B cell (primary cell): ENCODE measurements at regions not wholly inside any gene's neighbourhood (a gene's known extent, or its start where the extent isn't known, plus 50 kb on each side); places are given as distances from the start of the nearest gene placed in this dataset.
A peak's percentile ranks its signal among the peaks of the same experiment; 100 is the strongest.

Experiments used
- ATAC-seq: fragments of 200-7000 bp; cut with Tn5 transposase; one replicate; pipeline ENCODE4 v1.10.0; 2021; ENCODE audit warnings: low read depth, mild to moderate bottlenecking, moderate number of reproducible peaks, moderate library complexity
- CTCF ChIA-PET: fragments of 350-600 bp; sonication (Branson Sonifier 250); formaldehyde crosslinking; loops from one replicate; lab custom pipeline; 2021; ENCODE audit warnings: antibody characterized with exemption, inconsistent platforms; lab: Charles Lee
- POLR2A ChIA-PET: fragments of 350-600 bp; sonication (Branson Sonifier 250); formaldehyde crosslinking; loops from one replicate; lab custom pipeline; 2021; ENCODE audit warnings: antibody characterized with exemption; lab: Charles Lee
- DNase-seq: peaks from one replicate; pipeline ENCODE4 v3.0.0; 2013
- H2AFZ ChIP-seq: 2 replicates; pipeline ENCODE4 v1.6.1; 2012; ENCODE audit warnings: mild to moderate bottlenecking, low read depth, low read length; ENCODE audit not compliant: insufficient read depth, poor library complexity, severe bottlenecking
- H3K27ac ChIP-seq, 2 donors: 1 replicate in 1 of 2; 2 replicates in 1 of 2; pipeline ENCODE4 v1.5.1; 2012 to 2013; ENCODE audit warnings: low read length in 2 of 2, mild to moderate bottlenecking in 2 of 2, moderate library complexity in 1 of 2
- H3K27me3 ChIP-seq, 4 experiments: fragments of 200-600 bp in 1 of 4; sonication (generic) in 1 of 4; replicated peaks in 1 of 4; 1 replicate in 2 of 4; 2 replicates in 2 of 4; pipeline versions ENCODE4 v1.6.1 to v1.7.0; 2013 to 2016; ENCODE audit warnings: low read length in 3 of 4, mild to moderate bottlenecking in 2 of 4, mixed read lengths in 1 of 4, moderate library complexity in 1 of 4; ENCODE audit not compliant: insufficient read depth in 4 of 4, control insufficient read depth in 3 of 4; ENCODE audit errors: control extremely low read depth in 1 of 4
- H3K36me3 ChIP-seq, 2 experiments: replicated peaks in 1 of 2; 1 replicate in 1 of 2; 2 replicates in 1 of 2; pipeline versions ENCODE4 v1.6.1 to v1.7.1; 2013; ENCODE audit warnings: low read length in 1 of 2; ENCODE audit not compliant: insufficient read depth in 2 of 2, control insufficient read depth in 1 of 2; ENCODE audit errors: control extremely low read depth in 1 of 2, extremely low read depth in 1 of 2
- H3K4me1 ChIP-seq, 2 donors: fragments of 200-600 bp in 1 of 2; sonication (generic) in 1 of 2; 1 replicate in 1 of 2; 2 replicates in 1 of 2; pipeline versions ENCODE4 v1.5.1 to v1.6.1; 2013 to 2017; ENCODE audit warnings: low read length in 2 of 2; ENCODE audit not compliant: control insufficient read depth in 2 of 2, insufficient read depth in 2 of 2
- H3K4me2 ChIP-seq: replicated peaks from 2 replicates; pipeline ENCODE3; 2012; ENCODE audit warnings: mild to moderate bottlenecking, low read depth, low read length; ENCODE audit not compliant: poor library complexity, severe bottlenecking
- H3K4me3 ChIP-seq, 5 experiments: fragments of 200-600 bp in 1 of 5; sonication (generic) in 1 of 5; 1 replicate in 3 of 5; 2 replicates in 2 of 5; pipeline versions ENCODE4 v1.5.1 to v1.7.0; 2011 to 2016; ENCODE audit warnings: low read length in 4 of 5, mild to moderate bottlenecking in 4 of 5, low read depth in 2 of 5, control low read depth in 1 of 5, moderate library complexity in 1 of 5; ENCODE audit not compliant: insufficient read depth in 1 of 5; ENCODE audit errors: control extremely low read depth in 1 of 5, extremely low read depth in 1 of 5
- H3K79me2 ChIP-seq: fragments of 200-600 bp; sonication (generic); one replicate; pipeline ENCODE4 v1.6.0; 2016; ENCODE audit warnings: low read length; ENCODE audit not compliant: control insufficient read depth, insufficient read depth
- H3K9ac ChIP-seq: fragments of 200-600 bp; sonication (generic); 2 replicates; pipeline ENCODE4 v1.6.1; 2017; ENCODE audit warnings: mild to moderate bottlenecking, low read length, moderate library complexity
- H3K9me3 ChIP-seq, 3 donors: one replicate each; pipeline versions ENCODE4 v1.6.1 to v1.7.1; 2013; ENCODE audit warnings: low read length in 2 of 3; ENCODE audit not compliant: control insufficient read depth in 2 of 3, insufficient read depth in 1 of 3; ENCODE audit errors: control extremely low read depth in 1 of 3
- H4K20me1 ChIP-seq: 2 replicates; pipeline ENCODE4 v1.6.0; 2012; ENCODE audit warnings: mild to moderate bottlenecking, low read length; ENCODE audit not compliant: insufficient read depth, control insufficient read depth, poor library complexity, severe bottlenecking
- H3K27ac Mint-ChIP-seq: one replicate; pipeline ENCODE4 v1.8.0; 2021; ENCODE audit warnings: mixed read lengths
- H3K27me3 Mint-ChIP-seq: one replicate; pipeline ENCODE4 v1.8.0; 2021; ENCODE audit warnings: mixed read lengths
- H3K4me1 Mint-ChIP-seq: one replicate; pipeline ENCODE4 v1.8.0; 2021; ENCODE audit warnings: mixed read lengths
- H3K4me3 Mint-ChIP-seq: one replicate; pipeline ENCODE4 v1.8.0; 2021; ENCODE audit warnings: mixed read lengths
- H3K9me3 Mint-ChIP-seq: one replicate; pipeline ENCODE4 v1.8.0; 2022; ENCODE audit warnings: mixed read lengths; ENCODE audit not compliant: insufficient read depth
- CTCF ChIP-seq: fragments of 200-600 bp; IDR thresholded peaks from one replicate; pipeline ENCODE4 v1.8.0; 2022; ENCODE audit warnings: antibody characterized with exemption, mild to moderate bottlenecking
- EZH2 ChIP-seq: IDR thresholded peaks from 2 replicates; pipeline ENCODE4 v1.6.1; 2012; ENCODE audit warnings: borderline replicate concordance, low read depth, mild to moderate bottlenecking, moderate library complexity, low read length; ENCODE audit not compliant: insufficient read depth, poor library complexity, severe bottlenecking
- WGBS: methylation state at CpG from one replicate; pipeline ENCODE4 v1.1.5; 2013; ENCODE audit warnings: missing lambda C conversion rate; ENCODE audit not compliant: insufficient coverage; 5-methylcytosine and 5-hydroxymethylcytosine counted together
- intact Hi-C: fragments of 100-400 bp; cut with micrococcal nuclease; formaldehyde crosslinking; loops from one replicate; pipeline ENCODE4 v1.10.0; 2022

- no peak for TF ChIP-seq EZH2
- TF ChIP-seq CTCF: no peak
- H3K4me3 Mint-ChIP-seq: peak overlapping the region; percentile 34
- Histone ChIP-seq H3K9ac (no peak overlapping the region), H4K20me1 (peaks cover 49% of the 10 kb centered on the region), H2AFZ (no peak overlapping the region), H3K27ac (peak overlapping the region; percentile 45 to 79), H3K4me2 (no peak overlapping the region), H3K4me1 (peaks cover 25 to 42% of the 10 kb centered on the region in 2 donors), H3K9me3 (peaks cover 0 to 67% (median 26%) of the 10 kb centered on the region in 3 donors), H3K4me3 (no peak overlapping the region), H3K79me2 (peaks cover 40% of the 10 kb centered on the region), H3K27me3 (no peaks in the 10 kb centered on the region), H3K36me3 (peaks cover 2 to 41% of the 10 kb centered on the region in 2 experiments)
- peaks cover 12% of the 10 kb centered on the region for H3K9me3 Mint-ChIP-seq
- ChIA-PET POLR2A (interaction anchor here (1.8 kb wide), 1 partner anchor 11 kb away, joined by 5 read pairs; no protein-coding TSS in a partner anchor), CTCF (no interaction called here)
- DNase-seq (peak; percentile 75), ATAC-seq (peak; percentile 35)
- H3K27me3 Mint-ChIP-seq: no peaks in the 10 kb centered on the region
- H3K4me1 Mint-ChIP-seq: peaks cover 44% of the 10 kb centered on the region
- WGBS: 53% methylated on average over 5 of the region's 15 CpGs
- H3K27ac Mint-ChIP-seq: peak overlapping the region; percentile 81
- intact Hi-C loops: loop anchor here (1.0 kb wide), 1 partner anchor 11 kb away; no protein-coding TSS in a partner anchor
Measured at GRCh38 chr12:124477107-124477915, 90.1 kb downstream of the NCOR2 start.

- Mint-ChIP-seq H3K4me3 (no peak overlapping the region), H3K4me1 (peaks cover 35% of the 10 kb centered on the region), H3K9me3 (peaks cover 12% of the 10 kb centered on the region), H3K27me3 (no peaks in the 10 kb centered on the region), H3K27ac (no peak overlapping the region)
- WGBS: 97% methylated on average over 10 of the region's 10 CpGs
- Histone ChIP-seq H3K4me3 (no peak overlapping the region), H4K20me1 (peaks cover 37% of the 10 kb centered on the region), H3K9me3 (peaks cover 0 to 59% (median 26%) of the 10 kb centered on the region in 3 donors), H3K27me3 (no peaks in the 10 kb centered on the region), H3K4me2 (no peak overlapping the region), H2AFZ (no peak overlapping the region), H3K27ac (peak overlapping the region in 1 of 2 donors; percentile 79), H3K9ac (no peak overlapping the region), H3K36me3 (peaks cover 2 to 46% of the 10 kb centered on the region in 2 experiments), H3K79me2 (peaks cover 43% of the 10 kb centered on the region), H3K4me1 (peaks cover 20 to 29% of the 10 kb centered on the region in 2 donors)
- CTCF ChIA-PET: no interaction called here
- ATAC-seq: no peak
- no peak for DNase-seq
- TF ChIP-seq CTCF (no peak), EZH2 (no peak)
- POLR2A ChIA-PET: interaction anchor here (1.4 kb wide), 1 partner anchor 11 kb away, joined by 4 read pairs; no protein-coding TSS in a partner anchor
- intact Hi-C loops: no loop called here
Measured at GRCh38 chr12:124476011-124476400, 91.4 kb downstream of the NCOR2 start.
